GM18861 (cell line): ENCODE measurements at regions not wholly inside any gene's neighbourhood (a gene's known extent, or its start where the extent isn't known, plus 50 kb on each side); places are given as distances from the start of the nearest gene placed in this dataset.

Experiments
- ATAC-seq: cut with Tn5 transposase; IDR thresholded peaks from one replicate; pipeline ENCODE4 v1.9.1; 2021; ENCODE audit not compliant: unreplicated experiment

- no peak for ATAC-seq
Observed at GRCh38 chr6:19032591-19033295, 645.6 kb downstream of the RNF144B start.

- ATAC-seq = no peak
Observed at GRCh38 chr6:19033683-19034082, 646.5 kb downstream of the RNF144B start.

GRCh38 chr6:19034986-19035385 is 647.8 kb downstream of the RNF144B start:
- no peak for ATAC-seq

GRCh38 chr6:19035461-19036195 is 648.5 kb downstream of the RNF144B start:
- ATAC-seq = no peak

GRCh38 chr6:19036196-19036555 is 649.0 kb downstream of the RNF144B start:
- ATAC-seq = no peak

- ATAC-seq = no peak
Observed at GRCh38 chr6:19037607-19038006, 650.5 kb downstream of the RNF144B start.

- no peak for ATAC-seq
Observed at GRCh38 chr6:19039287-19039686, 652.1 kb downstream of the RNF144B start.

GRCh38 chr6:19041906-19042305 is 654.8 kb downstream of the RNF144B start:
- no peak for ATAC-seq

GRCh38 chr6:19042420-19042819 is 655.3 kb downstream of the RNF144B start:
- ATAC-seq = no peak

GRCh38 chr6:19050765-19051164 is 663.6 kb downstream of the RNF144B start:
- ATAC-seq = no peak

- no peak for ATAC-seq
Observed at GRCh38 chr6:19052219-19052618, 665.1 kb downstream of the RNF144B start.

GRCh38 chr6:19059102-19059501 is 672.0 kb downstream of the RNF144B start:
- no peak for ATAC-seq

GRCh38 chr6:19067165-19067564 is 680.0 kb downstream of the RNF144B start:
- no peak for ATAC-seq

GRCh38 chr6:19070520-19070919 is 683.4 kb downstream of the RNF144B start:
- ATAC-seq = no peak

GRCh38 chr6:19083801-19084200 is 696.7 kb downstream of the RNF144B start:
- no peak for ATAC-seq

- no peak for ATAC-seq
Observed at GRCh38 chr6:19086480-19086879, 699.3 kb downstream of the RNF144B start.

GRCh38 chr6:19087296-19087695 is 700.1 kb downstream of the RNF144B start:
- no peak for ATAC-seq

- ATAC-seq = no peak
Observed at GRCh38 chr6:19087897-19088296, 700.7 kb downstream of the RNF144B start.

GRCh38 chr6:19100752-19101151 is 713.6 kb downstream of the RNF144B start:
- ATAC-seq = no peak

GRCh38 chr6:19102936-19103335 is 715.8 kb downstream of the RNF144B start:
- ATAC-seq = no peak

- ATAC-seq = no peak
Observed at GRCh38 chr6:19107468-19107867, 720.3 kb downstream of the RNF144B start.

- peak; percentile 74 for ATAC-seq
Observed at GRCh38 chr6:19121521-19121920, 715.6 kb upstream of the ID4 start.

- ATAC-seq = no peak
Observed at GRCh38 chr6:19127081-19127480, 710.1 kb upstream of the ID4 start.
